ENCODE measurements at regions not wholly inside any gene's neighbourhood (a gene's known extent, or its start where the extent isn't known, plus 50 kb on each side); places are given as distances from the start of the nearest gene placed in this dataset.
A peak's percentile ranks its signal among the peaks of the same experiment; 100 is the strongest.

DNA sequence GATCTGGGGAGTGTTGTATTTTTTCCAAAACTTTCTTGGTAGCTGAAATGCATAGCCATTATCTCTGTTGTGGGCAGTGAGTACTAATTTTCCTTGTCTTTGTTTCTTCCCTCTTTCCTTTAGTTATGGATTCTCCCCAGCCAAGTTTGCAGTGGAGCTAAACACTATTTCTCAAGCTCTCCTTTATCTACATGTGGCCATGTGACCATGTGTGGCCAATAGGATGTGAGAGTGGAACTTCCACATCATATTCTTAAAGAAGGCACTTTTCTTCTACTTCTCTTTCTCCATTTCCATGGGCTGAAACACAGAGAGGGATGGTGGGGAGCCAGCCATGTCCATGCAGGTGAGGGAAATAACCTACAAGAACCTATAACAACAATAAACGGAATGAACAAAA lies 230.8 kb downstream of the CTH start:
- intact Hi-C loops (cut with DNase I) = no loop called here
- Histone ChIP-seq H3K4me3 (no peak overlapping the region), H3K9me3 (no peaks in the 10 kb centered on the region), H3K4me1 (no peaks in the 10 kb centered on the region), H3K27me3 (no peaks in the 10 kb centered on the region), H3K27ac (no peak overlapping the region), H3K36me3 (no peaks in the 10 kb centered on the region)
- WGBS, 2 donors = 83% methylated on average over 1 of the region's 1 CpG
- TF ChIP-seq CTCF (IDR thresholded peaks at IDR 0.05) = no peak
- no peak for ATAC-seq
- no peak for DNase-seq

DNA sequence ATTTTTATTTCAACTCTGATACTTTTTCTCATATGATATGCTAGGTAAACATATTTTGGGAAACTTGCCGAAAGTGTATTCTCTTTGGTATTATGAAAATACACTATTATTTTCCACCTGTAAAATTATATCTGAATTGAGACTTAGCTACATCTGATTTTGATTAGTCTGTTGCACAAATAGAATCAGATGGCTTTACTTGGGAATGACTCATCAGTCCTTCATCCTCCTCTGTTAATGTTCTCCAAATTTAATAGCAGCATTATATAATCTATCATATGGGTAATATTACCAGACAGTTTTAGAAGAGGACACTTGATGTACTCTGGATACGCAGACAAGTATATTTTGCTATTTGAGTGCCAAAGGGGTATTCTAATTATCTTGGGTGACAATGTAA lies 245.3 kb downstream of the CTH start:
- Histone ChIP-seq H3K36me3 (no peaks in the 10 kb centered on the region), H3K27me3 (no peaks in the 10 kb centered on the region), H3K9me3 (no peaks in the 10 kb centered on the region), H3K4me3 (no peak overlapping the region), H3K4me1 (no peaks in the 10 kb centered on the region), H3K27ac (no peak overlapping the region)
- no peak for TF ChIP-seq CTCF (IDR thresholded peaks at IDR 0.05)
- no peak for ATAC-seq
- 79 to 87% methylated on average over 2 of the region's 2 CpGs for WGBS, 2 donors
- DNase-seq = no peak
- intact Hi-C loops (cut with DNase I) = no loop called here

DNA sequence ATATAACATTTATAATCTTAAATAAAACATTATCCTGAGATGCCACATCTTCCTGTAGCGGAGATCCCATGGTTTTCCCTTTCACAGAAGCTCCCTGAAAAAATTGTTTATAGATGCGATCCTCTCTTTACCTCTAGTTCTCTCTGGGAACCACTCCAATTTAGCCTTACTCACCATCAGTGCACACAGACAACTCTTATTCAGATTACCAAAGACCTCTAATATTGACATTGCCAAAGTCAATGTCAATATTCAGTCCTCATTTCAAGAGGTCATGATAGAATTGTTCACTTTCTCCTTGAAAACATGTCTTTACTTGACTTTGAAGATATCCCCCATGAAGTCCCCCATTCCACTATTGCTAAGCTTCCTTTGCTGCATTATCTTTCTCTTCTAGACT lies 248.8 kb downstream of the CTH start:
- Histone ChIP-seq H3K27me3 (no peaks in the 10 kb centered on the region), H3K4me1 (no peaks in the 10 kb centered on the region), H3K9me3 (peaks cover 0 to 10% (median 0%) of the 10 kb centered on the region in 11 donors), H3K27ac (no peak overlapping the region), H3K36me3 (no peaks in the 10 kb centered on the region), H3K4me3 (no peak overlapping the region)
- TF ChIP-seq CTCF (IDR thresholded peaks at IDR 0.05) = no peak
- ATAC-seq (no peak), DNase-seq (no peak)
- WGBS, 2 donors = 94% methylated on average over 2 of the region's 2 CpGs
- intact Hi-C loops (cut with DNase I) = no loop called here

DNA sequence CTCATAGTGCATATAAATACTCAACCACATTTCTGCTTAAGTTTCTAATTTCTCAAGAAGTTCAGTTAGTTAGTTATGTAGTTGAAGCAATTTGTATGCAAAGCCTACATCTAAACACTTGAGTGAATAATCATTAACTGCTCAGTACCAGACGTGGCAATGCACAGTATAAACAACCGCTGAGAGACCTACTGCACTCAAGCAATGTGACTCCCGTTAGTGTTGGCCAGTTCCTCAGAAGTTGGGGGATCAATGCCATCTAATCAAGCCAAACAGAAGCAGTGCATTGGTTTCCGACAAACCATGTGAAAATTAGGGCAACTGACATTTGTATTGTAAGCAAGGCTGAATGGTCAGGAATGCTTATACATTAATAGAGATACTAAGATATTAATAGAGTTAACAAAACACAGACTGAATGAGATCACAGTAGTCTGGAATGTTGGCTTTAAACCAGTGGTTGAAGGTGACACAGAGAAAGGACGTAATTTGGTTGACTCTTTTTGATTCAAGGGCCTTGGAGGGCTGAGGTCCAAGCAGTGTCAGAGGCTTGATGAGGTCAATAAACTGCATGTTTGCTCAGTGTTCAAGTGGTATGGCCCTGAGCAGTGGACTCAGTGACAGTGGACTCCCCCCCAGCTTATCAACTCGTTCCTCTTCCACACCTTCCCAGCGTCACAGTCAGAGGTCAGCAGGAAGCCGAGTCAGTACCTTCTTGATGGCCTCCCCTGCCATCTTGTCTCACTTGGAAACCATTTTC lies 255.5 kb downstream of the CTH start:
- H3K4me1 ChIP-seq = peaks cover 0 to 3% (median 0%) of the 10 kb centered on the region in 9 donors
- H3K27me3 ChIP-seq = no peaks in the 10 kb centered on the region
- WGBS, 2 donors = 44 to 51% methylated on average over 8 of the region's 8 CpGs
- ATAC-seq (peak in 5 of 8 donors; percentile 50 to 90 (median 67)), DNase-seq (no peak)
- TF ChIP-seq CTCF (IDR thresholded peaks at IDR 0.05) = no peak
- H3K27ac ChIP-seq = no peak overlapping the region
- no peaks in the 10 kb centered on the region for H3K36me3 ChIP-seq
- intact Hi-C loops (cut with DNase I) = no loop called here
- no peak overlapping the region for H3K4me3 ChIP-seq
- peaks cover 0 to 10% (median 0%) of the 10 kb centered on the region in 11 donors for H3K9me3 ChIP-seq
